ENCODE measurements at regions not wholly inside any gene's neighbourhood (a gene's known extent, or its start where the extent isn't known, plus 50 kb on each side); places are given as distances from the start of the nearest gene placed in this dataset.

GRCh38 chr12:107311682-107312081 lies 218.3 kb upstream of the CRY1 start:
- H3K9me3 Mint-ChIP-seq, result no peaks in the 10 kb centered on the region; a peak in 1 of 5 replicates
- Histone ChIP-seq H2AFZ (ENCODE audit: low read length) (no peak overlapping the region), H2AK5ac (ENCODE audit: insufficient read length, low read length) (no peak overlapping the region), H3K23me2 (ENCODE audit: insufficient read length, low read depth, low read length, poor library complexity, severe bottlenecking) (no peaks in the 10 kb centered on the region), H3K79me2 (ENCODE audit: insufficient read depth, low read length) (no peaks in the 10 kb centered on the region), H2BK5ac (ENCODE audit: insufficient read length, low read length) (no peak overlapping the region), H3K18ac (ENCODE audit: insufficient read length, low read depth, low read length) (no peak overlapping the region), H3K56ac (ENCODE audit: insufficient read length, low read depth, low read length) (no peak overlapping the region), H3K4ac (ENCODE audit: low read depth, low read length) (no peak overlapping the region), H3K9me3 (ENCODE audit: control insufficient read depth, low read depth, low read length) (no peaks in the 10 kb centered on the region), H3K14ac (ENCODE audit: insufficient read depth, low read length) (no peak overlapping the region), H4K5ac (ENCODE audit: insufficient read length, low read depth, low read length) (no peak overlapping the region), H2BK20ac (ENCODE audit: low read depth, low read length, poor library complexity, severe bottlenecking) (no peak overlapping the region), H2BK15ac (ENCODE audit: low read depth, low read length) (no peak overlapping the region), H3K79me1 (ENCODE audit: insufficient read depth, low read depth, low read length, poor library complexity, severe bottlenecking) (no peaks in the 10 kb centered on the region), H2BK12ac (ENCODE audit: insufficient read length, low read depth, low read length) (no peak overlapping the region), H4K8ac (replicated peaks; ENCODE audit: insufficient read length, low read depth, low read length) (no peak overlapping the region), H3K23ac (ENCODE audit: insufficient read length, low read depth, low read length) (no peak overlapping the region), H3K27me3 (ENCODE audit: insufficient read depth, low read length) (no peaks in the 10 kb centered on the region), H3K9ac (ENCODE audit: extremely low read depth, insufficient read length, low read length) (no peak overlapping the region), H4K20me1 (ENCODE audit: control insufficient read depth, insufficient read depth, insufficient read length) (no peaks in the 10 kb centered on the region), H3K4me2 (ENCODE audit: insufficient read depth, insufficient read length, low read length) (no peak overlapping the region), H3K27ac (ENCODE audit: insufficient read length, low read depth, low read length) (no peak overlapping the region), H3T11ph (ENCODE audit: low read length) (no peak overlapping the region), H4K91ac (ENCODE audit: insufficient read length, low read depth, low read length) (no peak overlapping the region), H2BK120ac (ENCODE audit: low read depth, low read length, poor library complexity, severe bottlenecking) (no peak overlapping the region), H3K4me1 (ENCODE audit: insufficient read depth, low read length) (no peaks in the 10 kb centered on the region)
- peaks cover 31% of the 10 kb centered on the region for H3K27me3 Mint-ChIP-seq (ENCODE audit: low read depth)
- no peak for DNase-seq
- no peak overlapping the region for H3K4me3 Mint-ChIP-seq
- no CpG with 5 or more reads among the region's 5 CpGs for WGBS (ENCODE audit: extremely low coverage, insufficient read length, low lambda C conversion rate)
- H3K36me3 Mint-ChIP-seq (ENCODE audit: insufficient read depth in 1 of 3, low read depth in 3 of 3), result no peaks in the 10 kb centered on the region
- H3K4me1 Mint-ChIP-seq, result peaks cover under 1 to 10% of the 10 kb centered on the region in 2 experiments; a peak in 3 of 4 replicates
- TF ChIP-seq CTCF (conservative IDR thresholded peaks at IDR 0.05), result no peak
- no peak overlapping the region for H3K27ac Mint-ChIP-seq

Data from H9 (cell line).